NCI-H82 (cell line): ENCODE measurements at regions not wholly inside any gene's neighbourhood (a gene's known extent, or its start where the extent isn't known, plus 50 kb on each side); places are given as distances from the start of the nearest gene placed in this dataset.
"Not testable (repeated sequence)": the region's sequence is repeated elsewhere in the genome, so short reads cannot be mapped to it uniquely, and the experiment has no call there.

Experiments used
- DNase-seq: peaks from one replicate; lab custom pipeline; 2025; lab: John Stamatoyannopoulos, UW

GRCh38 chr11:19433367-19433766 is 192.6 kb upstream of the E2F8 start:
- no peak for DNase-seq

GRCh38 chr11:19432370-19433061 is 191.8 kb upstream of the E2F8 start:
- DNase-seq = no peak

GRCh38 chr11:19430754-19431398 is 190.1 kb upstream of the E2F8 start:
- no peak for DNase-seq

- no peak for DNase-seq
Measured at GRCh38 chr11:19430346-19430745, 189.6 kb upstream of the E2F8 start.

GRCh38 chr11:19429108-19429760 is 188.5 kb upstream of the E2F8 start:
- DNase-seq = no peak

GRCh38 chr11:19428206-19429002 is 187.7 kb upstream of the E2F8 start:
- peak; percentile 83 for DNase-seq

- peak; percentile 9 for DNase-seq
Measured at GRCh38 chr11:19426756-19427403, 186.1 kb upstream of the E2F8 start.

- no peak for DNase-seq
Measured at GRCh38 chr11:19426011-19426755, 185.4 kb upstream of the E2F8 start.

GRCh38 chr11:19422276-19422675 is 181.5 kb upstream of the E2F8 start:
- no peak for DNase-seq

GRCh38 chr11:19420868-19421533 is 180.3 kb upstream of the E2F8 start:
- no peak for DNase-seq

- no peak for DNase-seq
Measured at GRCh38 chr11:19419808-19420207, 179.1 kb upstream of the E2F8 start.

- DNase-seq = no peak
Measured at GRCh38 chr11:19419021-19419750, 178.4 kb upstream of the E2F8 start.

- DNase-seq = no peak
Measured at GRCh38 chr11:19418221-19418620, 177.5 kb upstream of the E2F8 start.

GRCh38 chr11:19412070-19412469 is 171.3 kb upstream of the E2F8 start:
- not testable (repeated sequence) for DNase-seq

- no peak for DNase-seq
Measured at GRCh38 chr11:19410032-19410431, 169.3 kb upstream of the E2F8 start.

GRCh38 chr11:19409307-19409706 is 168.6 kb upstream of the E2F8 start:
- no peak for DNase-seq

GRCh38 chr11:19407677-19408270 is 167.0 kb upstream of the E2F8 start:
- DNase-seq = no peak

GRCh38 chr11:19405966-19406365 is 165.2 kb upstream of the E2F8 start:
- no peak for DNase-seq

GRCh38 chr11:19404787-19405186 is 164.0 kb upstream of the E2F8 start:
- no peak for DNase-seq
